HG02763 (cell line): ENCODE measurements at regions not wholly inside any gene's neighbourhood (a gene's known extent, or its start where the extent isn't known, plus 50 kb on each side); places are given as distances from the start of the nearest gene placed in this dataset.

ENCODE experiments used
- ATAC-seq: cut with Tn5 transposase; IDR thresholded peaks from one replicate; pipeline ENCODE4 v1.9.1; 2021; ENCODE audit warnings: mild to moderate bottlenecking, moderate library complexity; ENCODE audit not compliant: unreplicated experiment

DNA sequence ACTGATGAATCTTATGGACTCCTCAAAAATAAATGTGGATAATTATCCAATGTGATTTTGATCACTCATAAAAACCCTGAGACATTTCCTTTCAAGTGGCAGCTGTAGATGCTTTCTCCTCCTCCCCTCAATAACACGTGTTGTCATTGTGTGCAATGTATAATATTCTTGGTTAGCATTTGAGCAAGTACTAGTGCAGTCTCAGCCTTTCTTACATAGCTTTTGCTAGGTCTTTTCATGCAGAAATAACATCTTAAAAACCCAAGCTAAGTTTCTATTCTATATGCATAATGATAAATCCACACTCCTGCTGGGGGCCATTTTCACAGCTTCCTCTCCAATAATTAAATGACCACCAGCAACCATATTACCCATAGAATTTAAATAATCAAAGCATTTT is 1835.2 kb upstream of the NUDT12 start:
- ATAC-seq, result no peak

DNA sequence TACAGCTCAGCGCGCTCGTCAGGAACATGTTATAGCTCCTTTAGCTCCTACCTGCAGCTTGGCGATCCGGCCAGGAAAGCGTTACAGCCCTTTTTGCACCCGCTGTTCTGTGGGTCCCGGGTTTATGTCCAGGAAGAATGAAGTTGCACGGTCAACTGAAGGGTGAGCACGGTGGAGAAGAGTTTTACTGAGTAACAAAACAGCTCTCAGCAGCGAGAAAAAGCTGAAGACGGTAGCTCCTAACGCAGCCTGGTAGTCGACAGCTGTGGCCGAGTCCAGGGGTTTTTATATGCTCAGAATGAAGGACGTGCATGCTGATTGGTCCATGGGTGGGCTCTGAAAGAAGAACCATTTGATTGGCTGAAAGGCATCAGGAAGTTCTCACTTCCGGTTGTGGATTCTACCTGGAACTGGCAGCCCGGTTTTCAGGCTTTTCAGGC is 1830.1 kb upstream of the NUDT12 start:
- no peak for ATAC-seq

DNA sequence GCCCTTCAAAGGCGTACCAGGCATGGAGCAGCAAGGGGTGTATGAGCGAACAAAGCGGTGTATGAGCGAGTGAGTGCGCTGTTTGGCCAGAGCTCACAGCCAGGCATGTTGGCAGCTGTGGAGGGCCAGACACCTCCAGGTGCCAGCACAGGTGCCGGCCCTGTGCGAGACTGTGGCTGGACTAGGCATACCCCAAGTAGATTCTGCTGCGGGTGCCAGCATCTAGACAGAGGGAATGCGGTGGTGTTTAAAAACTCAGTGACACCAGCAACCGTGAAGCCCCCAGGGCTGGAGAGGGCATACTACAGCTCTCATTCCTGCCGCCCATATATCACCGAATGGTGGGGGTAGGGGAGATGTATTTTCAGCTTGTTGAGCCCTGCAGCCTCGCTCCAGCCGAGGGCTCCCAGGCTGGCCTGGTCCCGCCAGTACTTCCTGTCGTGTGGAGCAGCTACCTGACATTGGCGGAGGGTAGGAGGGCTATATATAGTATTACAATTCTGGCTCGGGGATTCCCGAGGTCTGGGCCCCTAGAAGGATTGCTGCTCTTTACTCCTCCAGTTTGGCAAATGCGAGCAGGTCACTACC is 1829.6 kb upstream of the NUDT12 start:
- no peak for ATAC-seq

DNA sequence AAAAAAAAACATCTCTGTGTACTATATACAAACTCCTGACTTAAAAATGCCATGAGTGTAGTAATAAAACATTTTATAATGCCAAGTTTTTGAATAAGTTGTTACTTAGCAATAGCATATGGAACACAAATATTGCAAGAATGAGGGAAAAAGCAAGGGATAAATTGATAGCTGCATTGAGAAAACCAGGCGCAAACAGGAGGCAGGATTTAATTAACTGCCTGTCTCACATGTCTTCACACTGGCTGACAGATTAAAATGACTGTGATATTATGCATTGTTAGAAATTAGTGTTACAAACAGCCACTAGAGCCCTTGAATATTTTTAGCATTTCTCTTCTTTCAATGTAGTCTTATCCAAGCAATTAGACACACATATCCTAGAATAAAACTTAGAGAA is 1817.5 kb upstream of the NUDT12 start:
- no peak for ATAC-seq

DNA sequence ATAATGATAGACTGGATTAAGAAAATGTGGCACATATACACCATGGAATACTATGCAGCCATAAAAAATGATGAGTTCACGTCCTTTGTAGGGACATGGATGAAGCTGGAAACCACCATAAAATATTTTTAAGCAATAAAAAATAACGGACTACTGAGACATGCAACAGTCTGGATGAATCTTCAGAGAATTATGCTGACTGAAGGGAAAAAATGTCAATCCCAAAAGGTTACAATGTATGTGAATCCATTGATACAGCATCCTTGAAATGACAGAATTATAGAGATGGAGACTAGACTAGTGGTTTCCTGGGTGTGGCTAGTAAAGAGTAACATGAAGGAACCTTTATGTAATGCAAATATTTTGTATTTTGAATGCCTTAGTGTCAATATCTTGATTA is 1808.6 kb upstream of the NUDT12 start:
- no peak for ATAC-seq

DNA sequence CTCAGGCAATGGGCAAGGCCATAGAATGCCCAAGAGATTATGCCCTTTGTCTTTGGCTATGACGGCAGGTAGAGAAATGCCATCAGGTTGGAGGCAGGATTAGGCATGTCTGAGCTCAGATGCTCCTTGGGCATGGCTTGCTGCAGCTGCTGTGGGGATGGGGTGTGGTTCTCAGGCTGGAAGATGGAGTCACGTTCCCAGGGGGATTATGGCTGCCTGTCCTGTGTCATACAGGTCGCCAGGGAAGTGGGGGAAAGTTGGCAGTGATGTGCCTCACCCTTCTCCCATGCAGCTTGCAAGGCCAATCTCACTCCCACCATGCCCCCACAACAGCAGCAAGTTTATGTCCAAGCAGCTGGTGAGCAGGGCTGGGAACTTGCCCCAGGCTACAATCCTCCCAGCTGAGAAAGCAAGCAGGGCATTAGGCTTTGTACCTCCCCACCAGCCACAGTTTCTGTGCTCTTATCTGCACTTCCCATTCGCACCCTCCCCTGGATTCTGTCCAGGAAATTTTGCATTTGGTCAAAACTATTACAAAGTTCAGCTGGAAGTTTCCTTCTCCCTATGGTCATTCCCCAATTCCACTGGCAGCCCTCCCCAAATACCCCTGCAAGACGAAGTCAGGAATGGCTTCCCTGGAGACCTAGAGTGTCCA is 1788.0 kb upstream of the NUDT12 start:
- ATAC-seq, result no peak

DNA sequence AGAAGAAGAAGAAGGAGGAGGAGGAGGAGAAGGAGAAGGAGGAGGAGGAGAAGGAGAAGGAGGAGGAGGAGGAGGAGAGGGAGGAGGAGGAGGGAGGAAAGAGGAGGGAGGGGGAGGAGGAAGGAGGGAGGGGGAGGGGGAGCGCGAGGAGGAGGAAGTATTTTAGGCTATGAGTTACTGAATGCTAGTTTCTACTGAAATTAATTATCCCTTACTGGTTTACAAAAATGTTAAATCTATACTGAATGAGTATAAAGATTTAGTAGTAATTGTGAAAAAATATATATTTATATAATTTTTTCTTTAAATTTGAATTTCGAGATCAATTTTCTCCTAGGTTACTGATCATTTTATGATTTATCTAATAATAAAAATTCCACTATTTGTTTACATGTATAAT is 1769.0 kb upstream of the NUDT12 start:
- no peak for ATAC-seq

DNA sequence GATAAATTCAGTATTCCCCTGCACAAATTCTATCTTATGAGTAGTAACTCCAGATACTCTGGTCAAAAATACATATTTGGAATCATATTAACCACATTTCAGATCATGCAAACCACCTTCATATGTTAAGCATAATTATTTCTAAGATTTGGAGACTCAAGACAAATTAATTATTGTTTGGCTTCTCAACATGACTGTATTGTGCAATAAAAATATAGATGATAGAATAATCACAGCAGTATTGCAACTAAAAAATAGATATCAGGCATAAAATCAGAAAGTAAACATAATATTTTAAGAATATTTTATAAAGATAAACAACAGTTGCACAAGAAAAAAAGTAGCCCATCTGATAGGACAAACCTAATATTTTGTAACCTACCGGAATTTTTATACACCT is 1767.6 kb upstream of the NUDT12 start:
- ATAC-seq, result no peak

DNA sequence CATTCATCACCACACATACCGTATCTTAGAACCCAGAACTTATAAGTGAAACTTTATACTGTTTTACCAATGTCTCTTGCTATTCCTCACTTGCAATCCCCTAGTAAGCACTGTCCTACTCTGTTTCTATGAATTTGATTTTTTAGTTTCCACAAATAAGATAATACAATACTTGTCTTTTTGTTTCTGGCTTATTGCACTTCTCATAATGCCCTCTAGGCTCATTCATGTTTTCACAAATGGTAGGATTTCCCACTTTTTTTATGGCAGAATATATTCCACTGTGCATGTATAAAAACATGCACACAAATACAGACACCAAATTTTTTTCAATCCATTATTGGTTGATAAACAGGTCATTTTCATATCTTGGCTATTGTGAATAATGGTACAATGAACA is 1742.3 kb upstream of the NUDT12 start:
- no peak for ATAC-seq

DNA sequence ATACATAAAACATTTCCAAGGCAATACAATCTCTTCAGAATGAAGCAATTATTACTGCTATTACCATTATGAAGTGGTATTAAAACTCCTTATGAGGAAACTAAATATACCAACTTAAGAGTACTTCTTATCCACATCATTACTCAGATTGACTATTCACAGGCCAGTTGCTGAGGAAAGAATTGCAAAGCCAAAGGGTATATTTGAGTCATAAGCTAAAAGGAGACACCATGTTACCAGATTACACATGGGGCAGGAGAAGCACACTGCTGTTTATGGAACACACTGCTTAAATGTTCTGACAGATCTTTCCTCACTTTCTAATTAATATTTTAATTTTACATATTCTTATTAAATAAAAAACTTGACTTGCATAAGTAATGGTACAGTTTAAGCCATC is 1726.4 kb upstream of the NUDT12 start:
- ATAC-seq, result no peak

DNA sequence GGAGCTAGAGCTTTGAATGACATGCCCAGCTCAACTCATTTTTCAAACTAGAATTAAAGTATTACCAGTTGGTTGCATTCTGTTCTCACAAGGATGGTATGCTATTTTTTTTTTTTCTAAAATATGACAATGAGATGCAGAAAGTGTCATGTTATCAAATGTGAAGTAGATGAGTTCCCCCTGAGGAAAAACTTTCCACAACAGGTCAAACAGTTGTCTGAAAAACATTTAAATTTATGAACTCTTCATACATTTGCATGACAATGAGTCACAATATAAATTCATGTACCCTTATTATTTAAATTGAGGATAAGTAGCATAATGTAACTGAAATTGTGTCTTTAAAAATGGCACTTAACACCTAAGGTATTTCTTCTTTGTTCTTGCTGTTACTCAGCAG is 1720.5 kb upstream of the NUDT12 start:
- ATAC-seq, result no peak

DNA sequence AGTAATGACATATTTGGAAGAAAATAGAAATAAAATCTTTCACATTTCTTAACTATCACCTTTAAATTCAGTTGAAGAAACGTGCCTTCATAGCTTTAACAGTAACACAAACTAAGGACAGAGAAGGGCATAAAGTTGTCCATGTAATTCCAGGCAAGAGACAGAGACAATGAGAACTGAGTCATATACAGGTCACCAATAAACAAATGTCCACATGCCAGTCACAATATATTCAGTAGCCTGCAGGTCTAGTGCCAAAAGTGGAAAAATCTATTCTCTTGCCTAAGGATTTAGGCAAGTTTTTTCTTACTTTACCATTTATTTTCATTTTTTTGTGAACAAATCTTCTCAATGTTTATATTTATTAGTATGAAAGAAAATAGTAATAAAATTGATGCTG is 1711.5 kb upstream of the NUDT12 start:
- no peak for ATAC-seq

DNA sequence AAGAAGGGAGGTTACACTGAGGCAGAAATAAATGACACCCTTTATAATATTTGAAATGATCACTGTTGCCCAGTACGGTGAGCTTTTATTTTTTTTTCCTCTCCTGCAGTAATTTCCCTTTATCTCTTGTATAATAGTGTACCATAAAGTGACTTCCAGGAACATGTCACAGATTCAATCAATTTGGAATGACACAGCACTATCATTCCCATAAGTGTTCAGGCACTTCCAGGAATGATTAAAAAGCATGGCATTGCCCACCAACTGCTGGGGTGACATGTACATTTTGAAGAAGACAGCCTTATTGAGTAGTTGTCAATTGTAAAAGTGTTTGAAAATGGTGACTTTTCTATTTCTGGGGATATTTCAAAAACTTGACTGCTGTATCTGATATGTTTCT is 1700.9 kb upstream of the NUDT12 start:
- ATAC-seq, result no peak

DNA sequence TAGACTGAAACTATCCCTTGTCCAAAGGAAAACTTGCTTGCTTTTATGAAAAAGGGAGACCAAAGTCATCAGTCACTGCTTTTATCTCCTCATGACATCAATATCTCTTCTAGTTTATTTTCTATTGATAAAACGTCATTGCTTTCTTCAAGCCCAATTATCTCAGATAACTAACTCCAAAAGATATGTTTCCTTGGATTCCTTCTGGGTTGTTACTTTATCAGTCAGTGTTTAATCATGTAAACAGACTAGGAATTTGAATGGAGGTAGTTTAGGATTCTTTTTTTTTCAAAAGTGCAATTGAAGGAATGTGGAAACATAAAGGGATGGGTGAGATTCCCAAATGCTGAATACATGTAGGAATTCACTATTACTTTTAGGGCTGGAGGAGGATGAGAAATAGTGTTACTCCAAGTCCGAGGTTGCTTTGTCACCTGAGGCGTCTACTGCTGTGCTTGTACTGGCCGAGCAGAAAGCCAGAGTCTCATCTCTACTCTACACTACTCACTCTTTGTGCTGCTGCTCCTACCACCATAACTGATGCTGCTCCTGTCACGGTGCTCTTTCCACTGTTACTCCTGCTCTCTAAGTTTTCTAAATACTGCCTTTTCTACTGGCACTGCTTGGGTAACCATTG is 1697.1 kb upstream of the NUDT12 start:
- no peak for ATAC-seq

DNA sequence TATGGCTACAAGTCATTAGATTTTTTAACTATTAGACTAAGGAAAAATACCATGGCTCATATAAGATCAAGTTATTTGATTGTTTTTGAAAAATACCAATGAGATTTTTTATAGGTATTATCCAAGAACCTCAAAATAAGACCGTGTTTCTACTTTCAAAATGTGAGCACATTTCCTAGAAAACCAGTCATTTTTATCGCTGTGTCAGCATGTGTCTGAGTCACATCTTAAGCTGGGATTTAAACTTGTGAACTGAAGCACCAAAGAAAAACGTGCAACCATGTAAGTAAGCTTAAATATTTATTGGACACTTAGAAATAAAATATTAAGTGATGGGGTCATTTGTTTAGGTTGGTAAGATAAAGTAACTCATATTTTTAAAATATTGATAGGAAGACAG is 1676.0 kb upstream of the NUDT12 start:
- no peak for ATAC-seq

DNA sequence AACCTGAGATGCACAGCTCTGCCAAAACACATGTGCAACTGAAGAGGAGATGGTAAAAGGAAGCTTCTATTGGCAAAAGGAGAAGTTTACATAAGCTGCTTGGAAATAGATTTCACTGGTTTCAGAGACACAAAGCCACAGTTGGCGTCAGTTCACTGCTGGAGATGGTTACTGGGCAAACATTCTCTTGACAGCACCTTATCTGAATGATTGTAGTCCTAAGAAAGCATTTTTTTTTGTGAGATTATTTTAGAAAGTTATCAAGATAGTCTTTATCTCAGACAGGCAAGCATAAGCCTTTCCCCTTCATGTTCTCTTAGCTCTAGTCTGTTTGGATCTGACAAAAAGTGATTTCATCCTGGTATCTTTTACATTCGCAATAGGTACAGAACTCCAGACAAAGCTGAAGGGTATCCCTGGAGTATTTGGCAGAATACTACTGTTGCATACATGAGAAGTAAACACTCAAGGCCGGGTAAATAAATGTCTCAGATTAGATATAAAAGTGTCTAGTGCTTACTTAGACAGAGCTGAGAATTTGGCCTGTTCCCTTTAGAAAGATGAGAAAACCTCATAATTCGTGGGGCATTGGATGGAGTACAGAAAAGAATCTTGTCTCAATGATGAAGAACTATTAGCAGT is 1668.0 kb upstream of the NUDT12 start:
- no peak for ATAC-seq

DNA sequence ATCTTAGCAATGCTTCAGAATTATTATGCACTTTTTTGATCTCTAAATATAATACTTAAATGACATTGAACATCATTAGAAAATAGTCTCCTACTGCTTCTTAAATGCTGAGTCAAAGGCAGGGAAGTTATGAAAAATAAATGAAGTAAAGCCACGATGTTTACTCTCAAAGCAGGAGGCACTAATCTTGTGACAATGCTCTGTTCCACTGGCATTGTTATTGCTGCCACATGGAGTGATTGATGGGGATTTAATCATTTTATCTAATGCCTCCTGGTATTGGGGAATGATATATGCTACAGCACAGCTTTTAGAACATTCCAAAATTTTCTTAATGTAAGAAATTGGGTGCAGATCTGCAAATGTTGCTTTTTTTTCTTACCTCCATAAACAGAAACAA is 1655.4 kb upstream of the NUDT12 start:
- no peak for ATAC-seq

DNA sequence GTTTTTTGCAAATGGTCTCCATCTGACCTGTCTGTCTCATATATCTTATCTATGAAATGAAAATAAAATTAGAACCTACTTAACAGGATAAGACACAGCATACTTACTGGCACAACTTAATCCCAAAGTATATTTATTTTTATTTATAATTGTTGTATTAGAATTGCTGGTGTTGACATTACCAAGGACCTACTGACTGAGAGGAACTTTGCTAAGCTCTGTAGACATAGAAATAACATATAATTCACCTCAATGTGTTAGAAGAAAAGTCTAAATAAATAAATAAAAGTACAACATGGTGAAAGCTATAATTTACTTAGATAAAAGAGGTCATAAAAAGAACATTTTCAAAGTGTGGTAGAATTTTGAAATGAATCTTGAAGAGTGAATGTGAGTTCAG is 1650.5 kb upstream of the NUDT12 start:
- ATAC-seq, result no peak

DNA sequence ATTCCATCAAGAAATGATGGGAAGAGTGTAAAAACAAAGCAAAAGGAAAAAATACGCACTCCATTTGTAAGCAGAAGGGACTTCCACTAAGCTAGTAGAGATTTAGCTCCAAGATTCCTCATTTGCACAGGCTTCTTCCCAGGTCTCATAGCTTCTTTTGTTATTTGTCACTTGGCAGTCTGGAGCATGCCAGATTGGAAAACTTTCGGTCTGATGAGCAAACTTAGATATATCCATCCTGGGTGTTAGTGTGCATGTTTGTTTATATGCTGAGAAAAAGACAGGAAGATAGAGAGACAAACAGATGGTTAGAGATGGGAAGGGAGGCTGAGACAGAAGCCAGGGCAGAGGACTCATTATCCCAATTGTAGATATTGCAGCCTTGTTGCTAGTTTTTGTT is 1644.5 kb upstream of the NUDT12 start:
- ATAC-seq, result no peak

DNA sequence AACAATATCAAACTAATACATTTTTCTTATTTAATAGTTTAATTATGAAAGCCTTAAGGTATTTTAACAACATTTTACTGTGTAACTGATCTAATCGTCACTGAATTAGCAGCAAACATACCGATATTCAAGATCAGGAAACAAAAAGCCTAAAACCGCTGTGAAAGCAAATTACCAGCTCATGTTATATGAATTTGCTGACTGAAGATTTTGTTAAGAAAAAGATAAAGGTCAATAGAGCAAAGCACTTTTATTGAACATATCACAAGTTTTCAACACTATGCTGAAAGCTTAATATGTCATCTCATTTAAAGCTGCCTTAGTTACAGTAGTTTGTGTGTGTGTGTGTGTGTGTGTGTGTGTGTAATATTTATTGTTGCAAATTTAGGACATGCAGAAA is 1634.9 kb upstream of the NUDT12 start:
- no peak for ATAC-seq

DNA sequence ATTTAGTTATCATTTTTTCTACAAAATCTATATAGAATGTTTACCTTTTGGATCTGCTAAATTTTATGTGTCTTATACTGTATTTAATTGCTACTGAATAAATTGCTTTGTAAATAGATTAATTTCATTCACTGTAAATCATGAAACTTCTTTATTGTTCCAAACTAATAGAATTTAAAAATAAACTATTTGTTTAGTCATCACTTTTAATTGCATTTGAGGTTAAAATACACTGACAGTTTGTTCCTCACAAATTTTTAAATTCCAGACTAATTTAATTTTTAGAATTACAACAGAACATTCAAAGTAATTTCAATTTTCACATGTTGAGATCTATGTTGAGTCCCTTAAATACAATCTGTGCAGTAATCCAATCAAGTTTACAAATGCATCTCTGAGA is 1633.2 kb upstream of the NUDT12 start:
- no peak for ATAC-seq

DNA sequence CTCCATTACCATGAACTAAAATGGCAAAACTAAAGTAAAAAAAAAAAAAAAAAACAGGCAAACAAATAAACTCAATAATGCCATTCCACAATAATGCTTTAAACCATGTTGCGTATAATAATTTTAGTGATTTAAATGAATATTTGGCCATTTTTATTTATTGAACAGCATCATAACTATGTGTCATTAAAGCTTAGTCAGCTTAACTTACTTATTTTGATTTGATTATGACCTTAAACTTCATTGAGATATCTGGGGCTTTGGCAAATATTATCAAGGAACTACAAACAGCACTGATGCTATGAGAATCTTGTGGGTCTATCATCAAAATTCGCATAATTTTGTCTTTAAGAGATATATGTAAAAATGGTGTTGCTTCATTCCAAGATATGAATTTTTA is 1610.3 kb upstream of the NUDT12 start:
- ATAC-seq, result no peak
